NB4 (cell line): ENCODE measurements at regions not wholly inside any gene's neighbourhood (a gene's known extent, or its start where the extent isn't known, plus 50 kb on each side); places are given as distances from the start of the nearest gene placed in this dataset.

Experiments used
- CTCF ChIP-seq: IDR thresholded peaks from one replicate; pipeline ENCODE4 v1.5.1; 2012; ENCODE audit warnings: low read depth, low read length
- POLR2A ChIP-seq: IDR thresholded peaks from 2 replicates; pipeline ENCODE4 v1.6.1; 2011; ENCODE audit warnings: mild to moderate bottlenecking; ENCODE audit not compliant: insufficient read length; ENCODE audit errors: extremely low read depth
- TF ChIP-seq, protein P1 (sequence below): IDR thresholded peaks from 2 replicates; pipeline ENCODE4 v1.6.1; 2011; ENCODE audit warnings: low read depth, low read length

GRCh38 chr18:48459016-48459415 lies 49.8 kb upstream of the ZBTB7C start:
- no peak for TF ChIP-seq POLR2A
- TF ChIP-seq CTCF: no peak
- TF ChIP-seq, protein P1, sequence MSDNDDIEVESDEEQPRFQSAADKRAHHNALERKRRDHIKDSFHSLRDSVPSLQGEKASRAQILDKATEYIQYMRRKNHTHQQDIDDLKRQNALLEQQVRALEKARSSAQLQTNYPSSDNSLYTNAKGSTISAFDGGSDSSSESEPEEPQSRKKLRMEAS: no peak
